SH-SY5Y (cell line): ENCODE measurements at regions not wholly inside any gene's neighbourhood (a gene's known extent, or its start where the extent isn't known, plus 50 kb on each side); places are given as distances from the start of the nearest gene placed in this dataset.

Experiments
- GATA2 ChIP-seq: IDR thresholded peaks from 2 replicates; pipeline ENCODE4 v1.6.1; 2011; ENCODE audit warnings: mild to moderate bottlenecking, low read depth, low read length
- GATA3 ChIP-seq: IDR thresholded peaks from 2 replicates; pipeline ENCODE4 v1.6.1; 2011; ENCODE audit warnings: low read depth, mild to moderate bottlenecking, low read length, moderate library complexity

- TF ChIP-seq GATA2, result no peak
- TF ChIP-seq GATA3, result no peak
Observed at GRCh38 chr14:98456231-98456630, 815.8 kb downstream of the BCL11B start.

DNA sequence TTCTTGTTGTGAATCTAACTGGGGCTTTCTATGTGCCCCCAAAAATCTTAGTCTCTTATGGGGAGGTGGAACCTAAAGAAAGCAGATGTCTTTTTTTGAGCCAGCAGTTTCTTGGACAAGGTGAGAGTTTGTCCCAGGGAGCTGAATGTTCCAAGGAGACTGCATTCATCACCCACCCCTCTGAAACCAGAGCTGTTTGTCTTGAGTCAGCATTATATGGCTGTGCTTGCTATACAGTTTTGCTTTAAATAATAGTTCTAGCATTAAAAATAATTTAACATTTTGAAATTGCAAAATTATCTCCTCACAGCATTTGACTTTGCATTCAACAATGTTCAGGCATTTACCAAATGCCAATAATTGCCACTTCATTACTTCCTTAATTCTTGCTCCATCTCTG, 813.3 kb downstream of the BCL11B start:
- no peak for TF ChIP-seq GATA2
- TF ChIP-seq GATA3, result no peak

DNA sequence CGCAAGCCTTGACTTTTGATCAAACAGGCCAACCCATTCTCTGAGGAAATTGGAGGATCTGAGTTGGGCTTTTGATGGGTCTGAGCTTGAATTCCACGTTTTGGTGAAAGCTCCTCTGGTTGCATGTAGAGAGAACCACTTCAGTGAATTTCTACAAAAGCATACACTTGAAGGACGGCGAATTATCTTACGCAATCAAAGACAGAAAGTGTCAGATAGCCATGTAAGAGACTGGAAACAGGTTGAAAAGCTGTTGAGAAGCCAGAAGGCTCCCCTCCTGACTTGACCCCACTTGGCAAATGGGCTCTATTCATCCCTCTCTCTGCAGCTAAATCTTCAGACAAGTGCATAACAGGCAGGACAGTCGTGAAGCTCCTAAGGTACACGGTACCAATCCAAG, 809.1 kb downstream of the BCL11B start:
- TF ChIP-seq GATA2 (no peak), GATA3 (no peak)

- TF ChIP-seq GATA2, result no peak
Observed at GRCh38 chr14:98466807-98467206, 805.2 kb downstream of the BCL11B start.

- TF ChIP-seq GATA3 (no peak), GATA2 (no peak)
Observed at GRCh38 chr14:98470663-98471062, 801.3 kb downstream of the BCL11B start.

- TF ChIP-seq GATA2, result no peak
- no peak for TF ChIP-seq GATA3
Observed at GRCh38 chr14:98474900-98475299, 797.1 kb downstream of the BCL11B start.

DNA sequence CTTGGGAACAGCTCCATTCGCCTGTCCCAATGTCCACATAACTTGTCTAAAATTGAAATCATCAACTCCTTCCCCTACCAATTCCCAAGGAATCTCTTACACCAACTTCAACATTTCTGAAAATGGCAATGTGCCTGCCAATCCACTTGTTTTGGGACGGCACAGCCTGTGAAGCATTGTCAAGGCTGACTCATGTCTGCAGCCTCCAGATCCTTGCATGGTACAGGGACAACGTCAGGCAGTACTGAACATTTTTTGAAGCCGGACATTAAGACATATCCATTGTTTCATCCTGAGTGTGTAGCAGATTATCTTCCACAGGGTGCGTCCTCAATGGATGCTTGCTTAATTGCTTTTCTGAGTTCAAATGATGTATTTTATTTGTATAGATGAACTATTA, 794.1 kb downstream of the BCL11B start:
- TF ChIP-seq GATA3 (no peak), GATA2 (no peak)

GRCh38 chr14:98489115-98489514, 782.9 kb downstream of the BCL11B start:
- no peak for TF ChIP-seq GATA3
- TF ChIP-seq GATA2, result no peak

DNA sequence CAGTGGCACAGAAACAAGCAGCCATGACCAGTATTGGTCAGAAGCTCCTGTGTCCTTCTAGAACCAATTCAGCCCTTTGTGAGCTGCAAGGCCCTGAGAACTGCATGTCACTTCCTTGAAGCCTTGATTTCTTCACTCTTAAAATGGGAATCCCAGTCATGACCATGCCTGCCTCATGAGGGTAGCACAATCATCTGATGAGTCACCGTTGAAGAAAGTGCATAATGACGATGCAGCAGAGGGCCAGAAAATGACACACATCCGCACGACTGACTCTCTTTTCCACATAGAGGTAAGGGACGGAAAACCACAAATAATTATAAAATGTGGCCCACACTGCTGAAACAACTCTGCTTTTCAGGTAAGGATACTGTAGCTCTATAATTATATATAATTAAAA, 777.4 kb downstream of the BCL11B start:
- TF ChIP-seq GATA2 (no peak), GATA3 (no peak)

- TF ChIP-seq GATA3, result no peak
- TF ChIP-seq GATA2, result no peak
Observed at GRCh38 chr14:98498019-98498885, 773.7 kb downstream of the BCL11B start.

DNA sequence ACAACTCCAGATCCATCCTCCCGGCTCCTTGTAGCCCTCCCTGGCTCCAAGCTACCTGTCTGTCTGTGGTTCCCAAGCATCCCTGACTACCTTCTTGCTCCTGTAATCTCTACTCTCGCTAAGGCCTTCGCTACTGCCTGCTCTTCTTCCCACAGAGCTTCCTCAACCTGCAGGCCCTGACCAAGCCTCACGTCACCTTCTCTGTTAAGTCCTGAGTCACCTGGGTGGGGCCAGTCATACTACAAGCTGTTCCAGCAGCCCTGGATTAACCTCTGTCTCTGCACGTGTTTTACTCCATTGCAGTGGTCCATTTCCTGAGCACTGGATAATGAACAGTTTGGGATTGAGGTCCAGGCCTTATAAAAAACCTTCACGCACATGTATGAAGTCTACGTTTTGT, 770.7 kb downstream of the BCL11B start:
- TF ChIP-seq GATA2, result no peak
- TF ChIP-seq GATA3, result no peak

- TF ChIP-seq GATA3, result no peak
- TF ChIP-seq GATA2, result no peak
Observed at GRCh38 chr14:98501836-98502235, 770.2 kb downstream of the BCL11B start.

GRCh38 chr14:98503086-98503815, 768.7 kb downstream of the BCL11B start:
- TF ChIP-seq GATA3 (no peak), GATA2 (no peak)

DNA sequence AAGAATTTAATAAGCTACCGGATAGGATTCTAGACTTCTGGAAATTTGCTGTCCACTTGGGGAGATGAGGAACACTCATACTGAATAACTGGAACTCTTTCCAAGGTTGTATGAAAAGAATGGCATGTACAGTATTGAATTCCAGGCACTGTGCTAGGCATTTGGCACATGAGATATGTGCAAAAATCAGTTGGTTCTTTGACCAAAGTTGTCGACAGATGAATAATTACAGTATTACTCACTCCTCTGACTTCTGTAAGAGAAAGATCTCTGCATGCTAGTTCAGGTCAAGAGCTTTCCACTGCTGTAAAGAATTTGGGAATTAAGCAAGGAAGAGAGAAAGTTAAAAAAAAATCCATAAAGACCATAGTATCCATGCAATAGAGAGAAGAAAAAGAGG, 764.7 kb downstream of the BCL11B start:
- TF ChIP-seq GATA3, result no peak
- TF ChIP-seq GATA2, result no peak

DNA sequence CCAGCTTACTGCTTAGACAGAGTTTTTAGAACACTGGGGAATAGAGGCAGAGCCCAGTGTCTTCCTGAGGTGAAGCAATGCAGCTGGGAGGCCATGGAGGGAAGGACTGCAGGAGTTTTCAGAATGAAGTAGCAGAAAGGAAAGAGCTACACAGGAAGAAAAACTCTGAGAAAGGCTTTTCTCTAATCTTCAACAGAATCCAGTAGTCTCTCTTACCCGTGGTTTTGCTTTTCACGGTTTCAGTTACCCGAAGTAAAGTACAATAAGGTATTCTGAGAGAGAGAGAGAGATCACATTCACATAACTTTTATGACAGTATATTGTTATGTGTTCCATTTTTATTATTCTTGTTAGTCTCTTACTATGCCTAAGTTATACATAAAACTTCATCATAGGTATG, 761.6 kb downstream of the BCL11B start:
- TF ChIP-seq GATA3 (no peak), GATA2 (no peak)
